AG04449 (cell line): ENCODE measurements at regions not wholly inside any gene's neighbourhood (a gene's known extent, or its start where the extent isn't known, plus 50 kb on each side); places are given as distances from the start of the nearest gene placed in this dataset.
"Not testable (repeated sequence)": the region's sequence is repeated elsewhere in the genome, so short reads cannot be mapped to it uniquely, and the experiment has no call there.

Experiments used
- CTCF ChIA-PET: fragments of 350-600 bp; formaldehyde crosslinking; extraction: SDS; loops from one replicate; lab custom pipeline; 2021; ENCODE audit warnings: antibody characterized with exemption; lab: Yijun Ruan, JAX
- POLR2A ChIA-PET: fragments of 400-600, 350-600 bp; formaldehyde crosslinking; extraction: SDS; loops from one replicate; lab custom pipeline; 2020; ENCODE audit warnings: antibody characterized with exemption, inconsistent platforms; lab: Yijun Ruan, JAX
- DNase-seq: peaks from one replicate; pipeline ENCODE4 v3.0.0-alpha.2; 2010; ENCODE audit warnings: low read depth, low spot score
- H3K4me3 ChIP-seq: 2 replicates; pipeline ENCODE4 v1.5.1; 2011; ENCODE audit warnings: low read depth, mild to moderate bottlenecking, control low read depth, low read length
- CTCF ChIP-seq: IDR thresholded peaks from one replicate; pipeline ENCODE4 v1.5.1; 2011; ENCODE audit warnings: mild to moderate bottlenecking, moderate library complexity, low read length, control low read depth, inconsistent platforms; ENCODE audit not compliant: insufficient read depth; ENCODE audit errors: missing control alignments

GRCh38 chr16:48682971-48683370 is 73.0 kb upstream of the N4BP1 start:
- ChIA-PET CTCF (interaction anchor here (0.9 kb wide), 1 partner anchor 667 kb away, joined by 3 read pairs; no protein-coding TSS in a partner anchor), POLR2A (no interaction called here)
- TF ChIP-seq CTCF = no peak
- no peak overlapping the region for H3K4me3 ChIP-seq
- no peak for DNase-seq

GRCh38 chr16:48681520-48681919 is 71.5 kb upstream of the N4BP1 start:
- no peak for DNase-seq
- no peak overlapping the region for H3K4me3 ChIP-seq
- ChIA-PET CTCF (interaction anchor here (1.2 kb wide), 1 partner anchor 668 kb away, joined by 5 read pairs; no protein-coding TSS in a partner anchor), POLR2A (no interaction called here)
- TF ChIP-seq CTCF = no peak

- POLR2A ChIA-PET = no interaction called here
- H3K4me3 ChIP-seq = no peak overlapping the region
- no peak for TF ChIP-seq CTCF
- CTCF ChIA-PET = interaction anchor here (1.2 kb wide), 1 partner anchor 669 kb away, joined by 5 read pairs; no protein-coding TSS in a partner anchor
- DNase-seq = no peak
These were observed 70.9 kb upstream of the N4BP1 start for GRCh38 chr16:48680881-48681280.

- ChIA-PET CTCF (interaction anchor here (1.4 kb wide), 1 partner anchor 10 kb away, joined by 9 read pairs; no protein-coding TSS in a partner anchor), POLR2A (no interaction called here)
- no peak overlapping the region for H3K4me3 ChIP-seq
- no peak for TF ChIP-seq CTCF
- DNase-seq = no peak
These were observed 66.9 kb upstream of the N4BP1 start for GRCh38 chr16:48676836-48677235.

- CTCF ChIA-PET, H3K4me3 ChIP-seq, POLR2A ChIA-PET, DNase-seq: not testable (repeated sequence)
These were observed 58.2 kb upstream of the N4BP1 start for GRCh38 chr16:48668184-48668583.

- H3K4me3 ChIP-seq = no peak overlapping the region
- CTCF ChIA-PET = no interaction called here
- DNase-seq = no peak
- POLR2A ChIA-PET = no interaction called here
- TF ChIP-seq CTCF = no peak
These were observed 50.0 kb upstream of the N4BP1 start for GRCh38 chr16:48659940-48660339.
